GM21360 (cell line): ENCODE measurements at regions not wholly inside any gene's neighbourhood (a gene's known extent, or its start where the extent isn't known, plus 50 kb on each side); places are given as distances from the start of the nearest gene placed in this dataset.
"Not testable (repeated sequence)": the region's sequence is repeated elsewhere in the genome, so short reads cannot be mapped to it uniquely, and the experiment has no call there.

ENCODE experiments used
- ATAC-seq: cut with Tn5 transposase; IDR thresholded peaks from one replicate; pipeline ENCODE4 v1.9.1; 2021; ENCODE audit warnings: mild to moderate bottlenecking, moderate library complexity; ENCODE audit not compliant: unreplicated experiment

DNA sequence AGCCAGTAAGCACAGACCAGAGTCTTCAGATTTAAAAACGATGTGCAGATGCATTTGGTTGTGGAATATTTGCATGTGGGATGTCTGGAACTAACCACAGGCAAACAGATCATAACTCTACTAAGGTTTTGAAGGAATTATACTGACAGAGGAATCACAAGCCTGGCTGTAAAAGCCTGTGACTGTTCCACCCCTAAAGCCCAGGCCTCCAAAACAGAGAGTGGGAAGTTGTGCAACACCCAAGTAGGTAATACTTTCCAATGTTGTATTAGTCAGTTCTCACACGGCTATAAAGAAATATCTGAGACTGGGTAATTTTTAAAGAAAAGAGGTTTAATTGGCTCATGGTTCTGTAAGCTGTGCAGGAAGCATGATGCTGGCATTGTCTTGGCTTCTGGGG, 68.1 kb upstream of the DCD start:
- no peak for ATAC-seq

DNA sequence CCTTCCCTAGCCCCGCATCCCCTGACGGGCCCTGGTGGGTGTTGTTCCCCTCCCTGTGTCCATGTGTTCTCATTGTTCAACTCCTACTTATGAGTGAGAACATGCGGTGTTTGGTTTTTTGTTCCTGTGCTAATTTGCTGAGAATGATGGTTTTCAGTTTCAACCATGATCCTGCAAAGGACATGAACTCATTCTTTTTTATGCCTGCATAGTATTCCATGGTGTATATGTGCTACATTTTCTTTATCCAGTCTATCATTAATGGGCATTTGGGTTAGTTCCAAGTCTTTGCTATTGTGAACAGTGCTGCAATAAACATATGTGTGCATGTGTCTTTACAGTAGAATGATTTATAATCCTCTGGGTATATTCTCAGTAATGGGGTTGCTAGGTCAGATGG, 65.7 kb upstream of the DCD start:
- not testable (repeated sequence) for ATAC-seq

DNA sequence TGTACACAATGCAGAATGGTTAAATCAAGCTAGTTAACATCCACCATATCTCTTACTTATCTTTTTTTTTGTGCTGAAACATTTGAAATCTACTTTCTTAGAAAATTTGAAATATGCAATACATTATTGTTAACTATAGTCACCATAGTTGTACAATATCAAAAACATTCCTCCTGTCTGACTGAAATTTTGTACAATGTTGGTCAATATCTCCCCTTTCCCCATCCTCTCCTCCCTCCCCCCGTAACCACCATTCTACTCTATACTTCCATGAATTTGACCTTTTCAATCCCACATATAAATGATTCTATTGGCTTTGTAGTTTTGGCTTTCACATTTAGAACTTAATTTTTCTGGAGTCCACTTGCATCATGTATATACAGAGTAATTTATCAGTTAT, 63.5 kb upstream of the DCD start:
- ATAC-seq, result no peak

DNA sequence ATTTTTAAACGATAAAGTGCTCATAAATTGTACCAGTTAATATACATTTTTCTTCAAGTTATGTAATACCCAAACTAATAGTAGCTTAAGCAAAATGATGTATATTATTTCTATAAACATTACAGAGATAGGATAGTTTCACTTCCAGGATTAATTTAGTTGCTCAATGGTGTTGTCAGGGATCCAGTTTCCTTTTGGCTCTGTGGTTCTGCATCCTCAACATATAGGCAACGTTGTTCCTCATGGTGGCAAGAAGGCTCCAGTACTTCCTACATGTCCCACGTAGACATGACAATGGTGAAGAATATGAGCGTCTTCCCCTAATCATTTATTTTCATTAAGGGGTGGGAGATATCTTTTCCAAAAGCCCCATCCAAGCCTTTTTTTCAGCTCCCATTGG, 60.7 kb upstream of the DCD start:
- ATAC-seq, result no peak

DNA sequence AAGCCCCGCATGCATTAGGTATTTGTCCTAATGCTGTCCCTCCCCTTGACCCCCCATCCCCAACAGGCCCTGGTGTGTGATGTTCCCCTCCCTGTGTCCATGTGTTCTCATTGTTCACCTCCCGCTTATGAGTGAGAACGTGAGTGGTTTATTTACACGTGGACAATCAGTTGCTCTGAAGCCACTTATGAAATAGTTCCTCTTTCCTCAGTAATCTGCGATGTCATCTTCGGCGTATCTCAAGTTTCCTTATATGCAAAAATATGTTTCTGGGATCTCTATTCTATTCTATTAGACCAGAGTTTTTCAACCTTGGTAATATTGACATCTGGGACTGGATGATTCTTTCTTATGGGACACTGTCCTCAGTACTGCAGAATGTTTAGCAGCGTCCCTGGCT, 56.0 kb upstream of the DCD start:
- no peak for ATAC-seq

DNA sequence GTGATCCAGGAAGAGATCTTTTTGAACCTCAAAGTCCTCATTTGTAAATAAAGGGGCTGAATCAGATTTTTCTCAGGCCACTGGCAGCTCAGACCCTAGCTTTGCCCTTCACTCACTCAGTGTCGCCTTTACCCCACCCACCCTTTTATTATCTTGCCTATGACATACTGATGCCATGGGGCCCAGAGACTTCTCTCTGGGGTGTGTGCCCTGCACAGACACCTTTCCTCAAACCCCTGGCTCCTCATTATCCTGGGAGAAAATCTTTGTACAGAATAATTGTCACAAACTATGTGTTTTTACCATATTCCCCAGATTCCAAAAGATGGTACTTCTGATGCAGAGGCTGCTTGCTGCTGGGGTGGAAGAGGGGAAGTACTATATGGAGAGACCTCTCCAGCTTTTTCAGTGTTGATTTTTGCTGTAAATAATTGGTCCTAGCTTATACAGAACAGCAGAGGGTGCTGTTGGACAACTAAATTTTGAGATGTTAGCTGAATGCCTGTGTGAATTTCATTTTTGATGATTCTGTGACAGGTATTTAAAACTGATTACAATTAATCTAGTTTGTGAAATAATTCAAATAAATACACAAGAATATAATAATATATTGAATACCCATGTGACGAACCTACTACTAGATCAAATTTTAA, 53.9 kb upstream of the DCD start:
- ATAC-seq, result peak; percentile 60

DNA sequence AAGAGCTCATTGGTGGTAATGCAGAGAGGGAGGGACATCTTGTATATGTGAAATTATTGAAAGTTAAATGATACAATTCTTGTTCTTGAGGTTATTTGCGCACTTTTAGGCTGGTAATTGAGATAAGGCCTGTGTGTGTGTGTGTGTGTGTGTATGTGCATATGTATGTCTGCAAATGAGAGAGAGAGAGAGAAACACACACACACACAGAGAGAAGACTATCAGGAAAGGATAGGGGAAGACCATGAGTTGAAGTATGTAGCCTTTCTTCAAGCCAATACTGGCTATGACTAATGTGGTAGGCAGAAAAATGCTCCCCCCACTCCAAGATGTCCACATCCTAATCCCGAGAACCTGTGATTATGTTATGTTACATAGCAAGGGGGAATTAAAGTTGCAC, 52.7 kb upstream of the DCD start:
- no peak for ATAC-seq

DNA sequence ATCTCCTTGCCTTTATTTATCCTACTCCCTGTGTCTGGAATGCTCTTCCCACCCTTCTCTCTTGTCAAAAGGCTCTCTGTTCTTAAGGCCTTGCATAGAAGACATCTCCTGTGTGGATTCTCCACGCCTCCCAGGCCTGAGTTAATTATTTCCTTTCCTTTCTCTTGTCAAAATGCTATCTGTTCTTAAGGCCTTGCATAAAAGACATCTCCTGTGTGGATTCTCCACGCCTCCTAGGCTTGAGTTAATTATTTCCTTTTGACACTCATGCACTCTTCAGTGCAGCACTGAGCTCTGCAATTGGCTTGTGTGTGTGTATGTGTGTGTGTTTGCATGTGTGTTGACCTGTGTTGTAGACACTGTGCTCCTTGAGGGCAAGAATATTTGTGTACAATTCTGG, 52.1 kb upstream of the DCD start:
- no peak for ATAC-seq
